ENCODE measurements at regions not wholly inside any gene's neighbourhood (a gene's known extent, or its start where the extent isn't known, plus 50 kb on each side); places are given as distances from the start of the nearest gene placed in this dataset.

GRCh38 chr2:180539541-180539940 lies 440.9 kb upstream of the UBE2E3 start:
- TF ChIP-seq POLR2A (IDR thresholded peaks at IDR 0.05): no peak
- no peak for TF ChIP-seq CTCF (IDR thresholded peaks at IDR 0.05)
- TF ChIP-seq POLR2AphosphoS5 (IDR thresholded peaks at IDR 0.05): no peak
- TF ChIP-seq EP300 (IDR thresholded peaks at IDR 0.05): no peak
